SK-N-SH (cell line): ENCODE measurements at regions not wholly inside any gene's neighbourhood (a gene's known extent, or its start where the extent isn't known, plus 50 kb on each side); places are given as distances from the start of the nearest gene placed in this dataset.

Experiments used
- EP300 ChIP-seq, 2 experiments: IDR thresholded peaks; 2 replicates each; pipeline versions ENCODE4 v1.4.0 to v1.6.1; 2012; ENCODE audit warnings: borderline replicate concordance in 1 of 2, low read depth in 1 of 2, low read length in 1 of 2
- EZH2phosphoT487 ChIP-seq: fragments of 200-600 bp; sonication (generic); IDR thresholded peaks from 2 replicates; pipeline ENCODE4 v1.6.1; 2017; ENCODE audit warnings: low read depth, mixed run types, mild to moderate bottlenecking, antibody characterized with exemption, moderate library complexity, borderline replicate concordance
- FOSL2 ChIP-seq: IDR thresholded peaks from 2 replicates; pipeline ENCODE4 v1.4.0; 2012; ENCODE audit warnings: low read depth, mild to moderate bottlenecking, moderate library complexity, borderline replicate concordance
- FOXM1 ChIP-seq: IDR thresholded peaks from 2 replicates; pipeline ENCODE4 v1.4.0; 2012; ENCODE audit warnings: low read depth, mild to moderate bottlenecking
- GATA2 ChIP-seq: sonication (generic); formaldehyde crosslinking; IDR thresholded peaks from 2 replicates; pipeline ENCODE4 v1.5.0; 2020; ENCODE audit warnings: mild to moderate bottlenecking, missing genetic modification reagents
- MAX ChIP-seq: IDR thresholded peaks from 2 replicates; pipeline ENCODE4 v1.4.0; 2012; ENCODE audit warnings: low read depth
- MEF2A ChIP-seq: IDR thresholded peaks from 2 replicates; pipeline ENCODE4 v1.4.0; 2012; ENCODE audit warnings: low read depth, borderline replicate concordance
- NFIC ChIP-seq: IDR thresholded peaks from 2 replicates; pipeline ENCODE4 v1.4.0; 2012; ENCODE audit warnings: borderline replicate concordance
- POLR2AphosphoS5 ChIP-seq: IDR thresholded peaks from 2 replicates; pipeline ENCODE4 v1.6.1; 2012; ENCODE audit warnings: low read depth, low read length
- RAD21 ChIP-seq: IDR thresholded peaks from 2 replicates; pipeline ENCODE4 v1.6.1; 2012; ENCODE audit warnings: mild to moderate bottlenecking, low read length
- RCOR1 ChIP-seq: fragments of 150-350 bp; IDR thresholded peaks from 2 replicates; pipeline ENCODE4 v1.6.1; 2017; ENCODE audit warnings: antibody characterized with exemption, low read length
- USF2 ChIP-seq: fragments of 150-350 bp; IDR thresholded peaks from 2 replicates; pipeline ENCODE4 v1.6.1; 2017; ENCODE audit warnings: antibody characterized with exemption, low read length, low read depth, borderline replicate concordance
- TF ChIP-seq, protein P1 (sequence below): fragments of 200-600 bp; sonication (generic); IDR thresholded peaks from 2 replicates; pipeline ENCODE4 v1.6.1; 2017; ENCODE audit warnings: antibody characterized with exemption, mild to moderate bottlenecking, moderate library complexity

DNA sequence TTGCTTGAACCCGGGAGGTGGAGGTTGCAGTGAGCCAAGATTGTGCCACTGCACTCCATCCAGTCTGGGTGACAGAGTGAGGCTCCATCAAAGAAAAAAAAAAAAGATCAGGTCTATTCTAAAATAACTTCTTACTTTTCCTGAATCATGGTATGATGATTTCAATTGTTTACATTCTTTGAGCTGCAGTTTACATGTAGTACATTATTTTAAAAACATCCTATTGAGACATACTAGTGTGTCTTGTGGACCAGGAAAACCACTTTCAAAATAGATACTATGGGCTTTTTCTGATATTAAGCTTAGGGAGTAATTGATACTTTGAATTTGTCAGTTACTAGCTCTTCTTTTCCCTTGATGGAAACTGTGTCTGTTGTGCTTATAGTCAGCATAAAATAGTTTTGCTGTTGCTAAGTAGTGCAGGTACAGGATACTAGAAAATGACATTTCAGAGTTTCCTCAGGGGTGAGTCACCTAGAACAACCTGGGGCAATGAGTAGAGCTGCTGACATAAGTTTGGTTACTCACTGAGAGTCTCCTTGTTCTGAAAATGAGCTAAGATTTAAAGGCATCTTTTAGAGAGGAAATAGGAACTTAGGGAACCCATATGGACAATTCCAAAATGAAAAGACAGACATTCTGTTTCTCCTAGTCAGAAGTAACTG lies 53.2 kb upstream of the C4orf54 start:
- TF ChIP-seq MEF2A (no peak), POLR2AphosphoS5 (no peak), EP300 (IDR thresholded peaks at IDR 0.05; ENCODE audit: borderline replicate concordance in 1 of 2, low read depth in 1 of 2, low read length in 1 of 2) (no peak), EZH2phosphoT487 (no peak), NFIC (no peak), GATA2 (CRISPR knock-in tag) (no peak), MAX (no peak), RCOR1 (no peak), USF2 (no peak), FOSL2 (no peak), RAD21 (no peak), FOXM1 (no peak)
- TF ChIP-seq, protein P1, sequence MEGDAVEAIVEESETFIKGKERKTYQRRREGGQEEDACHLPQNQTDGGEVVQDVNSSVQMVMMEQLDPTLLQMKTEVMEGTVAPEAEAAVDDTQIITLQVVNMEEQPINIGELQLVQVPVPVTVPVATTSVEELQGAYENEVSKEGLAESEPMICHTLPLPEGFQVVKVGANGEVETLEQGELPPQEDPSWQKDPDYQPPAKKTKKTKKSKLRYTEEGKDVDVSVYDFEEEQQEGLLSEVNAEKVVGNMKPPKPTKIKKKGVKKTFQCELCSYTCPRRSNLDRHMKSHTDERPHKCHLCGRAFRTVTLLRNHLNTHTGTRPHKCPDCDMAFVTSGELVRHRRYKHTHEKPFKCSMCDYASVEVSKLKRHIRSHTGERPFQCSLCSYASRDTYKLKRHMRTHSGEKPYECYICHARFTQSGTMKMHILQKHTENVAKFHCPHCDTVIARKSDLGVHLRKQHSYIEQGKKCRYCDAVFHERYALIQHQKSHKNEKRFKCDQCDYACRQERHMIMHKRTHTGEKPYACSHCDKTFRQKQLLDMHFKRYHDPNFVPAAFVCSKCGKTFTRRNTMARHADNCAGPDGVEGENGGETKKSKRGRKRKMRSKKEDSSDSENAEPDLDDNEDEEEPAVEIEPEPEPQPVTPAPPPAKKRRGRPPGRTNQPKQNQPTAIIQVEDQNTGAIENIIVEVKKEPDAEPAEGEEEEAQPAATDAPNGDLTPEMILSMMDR, result no peak
